HEK293 (cell line): ENCODE measurements at regions not wholly inside any gene's neighbourhood (a gene's known extent, or its start where the extent isn't known, plus 50 kb on each side); places are given as distances from the start of the nearest gene placed in this dataset.

Experiments
- HOXD13 ChIP-seq: sonication (generic); formaldehyde crosslinking; IDR thresholded peaks from 2 replicates; pipeline ENCODE4 v1.8.0; 2022; ENCODE audit warnings: missing genetic modification reagents, borderline replicate concordance
- IKZF3 ChIP-seq: fragments of 450-650 bp; IDR thresholded peaks from 2 replicates; pipeline ENCODE4 v1.5.0; 2018; ENCODE audit warnings: missing biosample characterization, mild to moderate bottlenecking, missing genetic modification characterization, moderate library complexity
- KLF1 ChIP-seq: fragments of 450-650 bp; formaldehyde crosslinking; IDR thresholded peaks from 2 replicates; pipeline ENCODE4 v1.5.1; 2016; ENCODE audit warnings: missing biosample characterization, missing genetic modification characterization
- YY1 ChIP-seq: fragments of 450-650 bp; formaldehyde crosslinking; IDR thresholded peaks from 2 replicates; pipeline ENCODE4 v1.5.1; 2018; ENCODE audit warnings: missing biosample characterization, missing genetic modification characterization
- ZBTB21 ChIP-seq: fragments of 450-650 bp; formaldehyde crosslinking; IDR thresholded peaks from 2 replicates; pipeline ENCODE4 v1.5.1; 2017; ENCODE audit warnings: missing biosample characterization, missing genetic modification characterization
- ZNF10 ChIP-seq: fragments of 450-650 bp; formaldehyde crosslinking; IDR thresholded peaks from 2 replicates; pipeline ENCODE4 v1.5.1; 2017; ENCODE audit warnings: missing biosample characterization, missing genetic modification characterization
- ZNF112 ChIP-seq: fragments of 450-650 bp; formaldehyde crosslinking; IDR thresholded peaks from 2 replicates; pipeline ENCODE4 v1.5.0; 2017; ENCODE audit warnings: missing biosample characterization, missing genetic modification characterization
- ZNF785 ChIP-seq: fragments of 450-650 bp; formaldehyde crosslinking; IDR thresholded peaks from 2 replicates; pipeline ENCODE4 v1.5.1; 2016; ENCODE audit warnings: missing biosample characterization, missing genetic modification characterization
- TF ChIP-seq, protein P1 (sequence below): fragments of 450-650 bp; formaldehyde crosslinking; IDR thresholded peaks from 2 replicates; pipeline ENCODE4 v1.5.1; 2016; ENCODE audit warnings: missing biosample characterization, missing genetic modification characterization
- TF ChIP-seq, protein P2 (sequence below): fragments of 450-650 bp; formaldehyde crosslinking; IDR thresholded peaks from 2 replicates; pipeline ENCODE4 v1.5.1; 2016; ENCODE audit warnings: missing biosample characterization, missing genetic modification characterization
- TF ChIP-seq, protein P3 (sequence below): fragments of 450-650 bp; formaldehyde crosslinking; IDR thresholded peaks from 2 replicates; pipeline ENCODE4 v1.5.1; 2016; ENCODE audit warnings: missing biosample characterization, missing genetic modification characterization
- TF ChIP-seq, protein P4 (sequence below): fragments of 450-650 bp; formaldehyde crosslinking; IDR thresholded peaks from 2 replicates; pipeline ENCODE4 v1.5.1; 2017; ENCODE audit warnings: missing biosample characterization, mild to moderate bottlenecking, missing genetic modification characterization, moderate library complexity

DNA sequence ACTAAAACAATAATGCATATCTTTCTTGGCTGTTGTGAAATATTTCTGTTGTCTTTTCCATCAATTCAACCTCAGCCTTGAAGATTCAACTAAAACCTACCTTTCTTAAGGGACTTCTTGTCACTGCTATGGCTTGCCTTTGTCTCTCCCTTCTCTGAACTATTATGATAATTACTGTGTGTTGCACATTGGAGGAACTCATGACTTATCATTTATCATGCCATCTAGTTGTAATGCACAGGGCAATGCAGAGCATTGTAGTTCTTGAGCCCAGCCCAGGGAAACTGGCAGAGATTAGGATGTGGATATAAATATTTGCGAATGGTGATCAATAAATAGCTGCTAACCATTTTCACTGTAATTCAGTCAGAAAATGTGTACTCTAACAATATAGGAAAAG is 427.1 kb upstream of the FRG2C start:
- TF ChIP-seq, protein P1, sequence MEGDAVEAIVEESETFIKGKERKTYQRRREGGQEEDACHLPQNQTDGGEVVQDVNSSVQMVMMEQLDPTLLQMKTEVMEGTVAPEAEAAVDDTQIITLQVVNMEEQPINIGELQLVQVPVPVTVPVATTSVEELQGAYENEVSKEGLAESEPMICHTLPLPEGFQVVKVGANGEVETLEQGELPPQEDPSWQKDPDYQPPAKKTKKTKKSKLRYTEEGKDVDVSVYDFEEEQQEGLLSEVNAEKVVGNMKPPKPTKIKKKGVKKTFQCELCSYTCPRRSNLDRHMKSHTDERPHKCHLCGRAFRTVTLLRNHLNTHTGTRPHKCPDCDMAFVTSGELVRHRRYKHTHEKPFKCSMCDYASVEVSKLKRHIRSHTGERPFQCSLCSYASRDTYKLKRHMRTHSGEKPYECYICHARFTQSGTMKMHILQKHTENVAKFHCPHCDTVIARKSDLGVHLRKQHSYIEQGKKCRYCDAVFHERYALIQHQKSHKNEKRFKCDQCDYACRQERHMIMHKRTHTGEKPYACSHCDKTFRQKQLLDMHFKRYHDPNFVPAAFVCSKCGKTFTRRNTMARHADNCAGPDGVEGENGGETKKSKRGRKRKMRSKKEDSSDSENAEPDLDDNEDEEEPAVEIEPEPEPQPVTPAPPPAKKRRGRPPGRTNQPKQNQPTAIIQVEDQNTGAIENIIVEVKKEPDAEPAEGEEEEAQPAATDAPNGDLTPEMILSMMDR (tag by site-specific recombination), result no peak
- TF ChIP-seq YY1, result no peak
- no peak for TF ChIP-seq HOXD13
- no peak for TF ChIP-seq IKZF3 (tag by site-specific recombination)
- TF ChIP-seq ZNF785, result no peak
- no peak for TF ChIP-seq ZNF112 (tag by site-specific recombination)
- no peak for TF ChIP-seq ZBTB21 (tag by site-specific recombination)
- TF ChIP-seq, protein P2, sequence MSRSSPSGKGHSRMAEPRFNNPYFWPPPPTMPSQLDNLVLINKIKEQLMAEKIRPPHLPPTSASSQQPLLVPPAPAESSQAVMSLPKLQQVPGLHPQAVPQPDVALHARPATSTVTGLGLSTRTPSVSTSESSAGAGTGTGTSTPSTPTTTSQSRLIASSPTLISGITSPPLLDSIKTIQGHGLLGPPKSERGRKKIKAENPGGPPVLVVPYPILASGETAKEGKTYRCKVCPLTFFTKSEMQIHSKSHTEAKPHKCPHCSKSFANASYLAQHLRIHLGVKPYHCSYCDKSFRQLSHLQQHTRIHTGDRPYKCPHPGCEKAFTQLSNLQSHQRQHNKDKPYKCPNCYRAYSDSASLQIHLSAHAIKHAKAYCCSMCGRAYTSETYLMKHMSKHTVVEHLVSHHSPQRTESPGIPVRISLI (tag by site-specific recombination), result no peak
- TF ChIP-seq, protein P3, sequence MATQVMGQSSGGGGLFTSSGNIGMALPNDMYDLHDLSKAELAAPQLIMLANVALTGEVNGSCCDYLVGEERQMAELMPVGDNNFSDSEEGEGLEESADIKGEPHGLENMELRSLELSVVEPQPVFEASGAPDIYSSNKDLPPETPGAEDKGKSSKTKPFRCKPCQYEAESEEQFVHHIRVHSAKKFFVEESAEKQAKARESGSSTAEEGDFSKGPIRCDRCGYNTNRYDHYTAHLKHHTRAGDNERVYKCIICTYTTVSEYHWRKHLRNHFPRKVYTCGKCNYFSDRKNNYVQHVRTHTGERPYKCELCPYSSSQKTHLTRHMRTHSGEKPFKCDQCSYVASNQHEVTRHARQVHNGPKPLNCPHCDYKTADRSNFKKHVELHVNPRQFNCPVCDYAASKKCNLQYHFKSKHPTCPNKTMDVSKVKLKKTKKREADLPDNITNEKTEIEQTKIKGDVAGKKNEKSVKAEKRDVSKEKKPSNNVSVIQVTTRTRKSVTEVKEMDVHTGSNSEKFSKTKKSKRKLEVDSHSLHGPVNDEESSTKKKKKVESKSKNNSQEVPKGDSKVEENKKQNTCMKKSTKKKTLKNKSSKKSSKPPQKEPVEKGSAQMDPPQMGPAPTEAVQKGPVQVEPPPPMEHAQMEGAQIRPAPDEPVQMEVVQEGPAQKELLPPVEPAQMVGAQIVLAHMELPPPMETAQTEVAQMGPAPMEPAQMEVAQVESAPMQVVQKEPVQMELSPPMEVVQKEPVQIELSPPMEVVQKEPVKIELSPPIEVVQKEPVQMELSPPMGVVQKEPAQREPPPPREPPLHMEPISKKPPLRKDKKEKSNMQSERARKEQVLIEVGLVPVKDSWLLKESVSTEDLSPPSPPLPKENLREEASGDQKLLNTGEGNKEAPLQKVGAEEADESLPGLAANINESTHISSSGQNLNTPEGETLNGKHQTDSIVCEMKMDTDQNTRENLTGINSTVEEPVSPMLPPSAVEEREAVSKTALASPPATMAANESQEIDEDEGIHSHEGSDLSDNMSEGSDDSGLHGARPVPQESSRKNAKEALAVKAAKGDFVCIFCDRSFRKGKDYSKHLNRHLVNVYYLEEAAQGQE (tag by site-specific recombination), result no peak
- TF ChIP-seq ZNF10 (tag by site-specific recombination), result no peak
- TF ChIP-seq KLF1 (tag by site-specific recombination), result no peak
- TF ChIP-seq, protein P4, sequence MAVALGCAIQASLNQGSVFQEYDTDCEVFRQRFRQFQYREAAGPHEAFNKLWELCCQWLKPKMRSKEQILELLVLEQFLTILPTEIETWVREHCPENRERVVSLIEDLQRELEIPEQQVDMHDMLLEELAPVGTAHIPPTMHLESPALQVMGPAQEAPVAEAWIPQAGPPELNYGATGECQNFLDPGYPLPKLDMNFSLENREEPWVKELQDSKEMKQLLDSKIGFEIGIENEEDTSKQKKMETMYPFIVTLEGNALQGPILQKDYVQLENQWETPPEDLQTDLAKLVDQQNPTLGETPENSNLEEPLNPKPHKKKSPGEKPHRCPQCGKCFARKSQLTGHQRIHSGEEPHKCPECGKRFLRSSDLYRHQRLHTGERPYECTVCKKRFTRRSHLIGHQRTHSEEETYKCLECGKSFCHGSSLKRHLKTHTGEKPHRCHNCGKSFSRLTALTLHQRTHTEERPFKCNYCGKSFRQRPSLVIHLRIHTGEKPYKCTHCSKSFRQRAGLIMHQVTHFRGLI (tag by site-specific recombination), result no peak
